Mesenchymal stem cell (in vitro differentiated cells and primary cell): ENCODE measurements at regions not wholly inside any gene's neighbourhood (a gene's known extent, or its start where the extent isn't known, plus 50 kb on each side); places are given as distances from the start of the nearest gene placed in this dataset.

Experiments used
- DNase-seq: peaks from one replicate; pipeline ENCODE4 v3.0.0-alpha.2; 2013
- H2AFZ ChIP-seq: one replicate; pipeline ENCODE4 v1.6.1; 2013; ENCODE audit warnings: low read depth, mild to moderate bottlenecking, control low read depth, inconsistent platforms, low read length, moderate library complexity
- H2AK5ac ChIP-seq: 2 replicates; pipeline ENCODE4 v1.6.1; 2013; ENCODE audit warnings: low read length, moderate library complexity, mild to moderate bottlenecking, inconsistent platforms; ENCODE audit not compliant: severe bottlenecking
- H2BK120ac ChIP-seq: one replicate; pipeline ENCODE4 v1.6.1; 2013; ENCODE audit warnings: low read depth, mild to moderate bottlenecking, inconsistent platforms, low read length, moderate library complexity
- H2BK12ac ChIP-seq, 2 experiments: one replicate each; pipeline ENCODE4 v1.6.1; 2013; ENCODE audit warnings: inconsistent platforms in 2 of 2, low read length in 2 of 2, mild to moderate bottlenecking in 2 of 2, moderate library complexity in 2 of 2, control low read depth in 1 of 2
- H2BK15ac ChIP-seq: one replicate; pipeline ENCODE4 v1.6.1; 2013; ENCODE audit warnings: mild to moderate bottlenecking, low read depth, inconsistent platforms; ENCODE audit not compliant: poor library complexity, severe bottlenecking
- H2BK5ac ChIP-seq: 2 replicates; pipeline ENCODE4 v1.6.1; 2013; ENCODE audit warnings: low read depth, mild to moderate bottlenecking, low read length, control low read depth, inconsistent platforms; ENCODE audit not compliant: poor library complexity, severe bottlenecking
- H3K14ac ChIP-seq, 2 experiments: one replicate each; pipeline ENCODE4 v1.6.1; 2013; ENCODE audit warnings: inconsistent platforms in 2 of 2, low read length in 2 of 2, control low read depth in 1 of 2, mild to moderate bottlenecking in 1 of 2, moderate library complexity in 1 of 2
- H3K18ac ChIP-seq, 2 experiments: one replicate each; pipeline ENCODE4 v1.6.1; 2013; ENCODE audit warnings: inconsistent platforms in 2 of 2, low read length in 2 of 2, control low read depth in 1 of 2, low read depth in 1 of 2, mild to moderate bottlenecking in 1 of 2
- H3K23ac ChIP-seq, 2 experiments: one replicate each; pipeline ENCODE4 v1.6.1; 2013; ENCODE audit warnings: inconsistent platforms in 2 of 2, low read length in 2 of 2, mild to moderate bottlenecking in 2 of 2, moderate library complexity in 2 of 2, control low read depth in 1 of 2
- H3K27ac ChIP-seq: 2 replicates; pipeline ENCODE4 v1.5.1; 2013; ENCODE audit warnings: mild to moderate bottlenecking, moderate library complexity, low read length, control low read depth, inconsistent platforms; ENCODE audit not compliant: poor library complexity, severe bottlenecking
- H3K27me3 ChIP-seq, 2 experiments: 2 replicates each; pipeline versions ENCODE4 v1.6.1 to v1.7.0; 2013; ENCODE audit warnings: low read length in 2 of 2, mild to moderate bottlenecking in 2 of 2, moderate library complexity in 2 of 2, control low read depth in 1 of 2, inconsistent platforms in 1 of 2; ENCODE audit not compliant: control insufficient read depth in 1 of 2, insufficient read depth in 1 of 2
- H3K36me3 ChIP-seq, 2 experiments: 2 replicates each; pipeline versions ENCODE4 v1.6.1 to v1.7.0; 2013; ENCODE audit warnings: low read length in 2 of 2, control low read depth in 1 of 2, inconsistent platforms in 1 of 2, low read depth in 1 of 2, mild to moderate bottlenecking in 1 of 2; ENCODE audit not compliant: insufficient read depth in 2 of 2, control insufficient read depth in 1 of 2
- H3K4ac ChIP-seq, 2 experiments: one replicate each; pipeline ENCODE4 v1.6.1; 2013; ENCODE audit warnings: inconsistent platforms in 2 of 2, low read length in 2 of 2, mild to moderate bottlenecking in 2 of 2, moderate library complexity in 2 of 2, control low read depth in 1 of 2, low read depth in 1 of 2
- H3K4me1 ChIP-seq: 2 replicates; pipeline ENCODE4 v1.6.1; 2013; ENCODE audit warnings: low read depth, low read length, control low read depth; ENCODE audit not compliant: control insufficient read depth, insufficient read depth
- H3K4me2 ChIP-seq: 2 replicates; pipeline ENCODE4 v1.6.1; 2013; ENCODE audit warnings: low read length, mild to moderate bottlenecking, inconsistent platforms; ENCODE audit not compliant: poor library complexity, severe bottlenecking
- H3K4me3 ChIP-seq, 2 experiments: 2 replicates each; pipeline versions ENCODE4 v1.5.1 to v1.7.0; 2013; ENCODE audit warnings: low read length in 2 of 2, mild to moderate bottlenecking in 2 of 2, control low read depth in 1 of 2, low read depth in 1 of 2; ENCODE audit not compliant: insufficient read depth in 1 of 2
- H3K79me1 ChIP-seq: replicated peaks from 2 replicates; pipeline ENCODE4 v1.6.1; 2013; ENCODE audit warnings: mild to moderate bottlenecking, control low read depth, low read length, inconsistent platforms; ENCODE audit not compliant: poor library complexity, severe bottlenecking
- H3K9ac ChIP-seq: 2 replicates; pipeline ENCODE4 v1.7.0; 2013; ENCODE audit warnings: mild to moderate bottlenecking, low read length, moderate library complexity
- H3K9me3 ChIP-seq: 2 replicates; pipeline ENCODE4 v1.7.0; 2013; ENCODE audit warnings: mild to moderate bottlenecking, low read length; ENCODE audit not compliant: control insufficient read depth
- H4K8ac ChIP-seq: one replicate; pipeline ENCODE4 v1.6.1; 2013; ENCODE audit warnings: inconsistent platforms, mild to moderate bottlenecking, low read length, moderate library complexity
- H4K91ac ChIP-seq: one replicate; pipeline ENCODE4 v1.6.1; 2013; ENCODE audit warnings: mild to moderate bottlenecking, low read length, inconsistent platforms
- WGBS: methylation state at CpG from one replicate; pipeline ENCODE4 v1.1.7; 2013; ENCODE audit warnings: mixed read lengths; 5-methylcytosine and 5-hydroxymethylcytosine counted together

DNA sequence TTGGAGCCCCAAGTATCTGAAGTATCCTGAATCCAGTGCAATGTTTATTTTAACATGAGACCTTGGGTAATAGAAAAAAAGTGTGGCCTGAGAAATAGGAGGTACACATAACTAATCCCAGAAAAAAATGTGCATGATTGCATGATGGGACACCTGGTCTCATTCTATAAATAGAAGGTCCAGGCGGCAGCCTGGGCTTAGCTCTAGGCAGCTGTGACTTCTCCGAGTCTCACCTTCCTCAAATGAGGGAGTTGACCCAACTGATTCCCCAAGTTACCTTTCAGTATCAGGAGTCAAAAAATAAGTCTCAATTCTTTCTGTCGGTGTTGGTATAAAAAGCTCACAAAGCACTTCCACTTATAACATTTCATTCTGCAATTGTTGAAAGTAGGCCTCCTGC lies 65.9 kb upstream of the CCDC190 start:
- WGBS: 97% methylated on average over 3 of the region's 3 CpGs
- Histone ChIP-seq H3K4me2 (no peak overlapping the region), H4K8ac (no peak overlapping the region)

GRCh38 chr1:162924179-162924578 lies 63.2 kb upstream of the CCDC190 start:
- H3K4me2 ChIP-seq: no peak overlapping the region
- H2AFZ ChIP-seq: no peak overlapping the region
- no peak overlapping the region for H4K8ac ChIP-seq
- no peaks in the 10 kb centered on the region for H3K79me1 ChIP-seq
- no peak overlapping the region for H3K23ac ChIP-seq
- no peak overlapping the region for H3K4me3 ChIP-seq
- H3K27ac ChIP-seq: no peak overlapping the region
- no peaks in the 10 kb centered on the region for H3K27me3 ChIP-seq
- H2BK120ac ChIP-seq: no peak overlapping the region
- no CpG with 5 or more reads among the region's 2 CpGs for WGBS
- H2BK15ac ChIP-seq: no peak overlapping the region
- H2BK5ac ChIP-seq: no peak overlapping the region
- H3K4me1 ChIP-seq: no peaks in the 10 kb centered on the region
- no peak overlapping the region for H4K91ac ChIP-seq
- no peaks in the 10 kb centered on the region for H3K9me3 ChIP-seq
- H2AK5ac ChIP-seq: no peak overlapping the region
- H3K9ac ChIP-seq: no peak overlapping the region
- DNase-seq: no peak
- no peak overlapping the region for H3K4ac ChIP-seq
- H2BK12ac ChIP-seq: no peak overlapping the region
- no peak overlapping the region for H3K18ac ChIP-seq
- no peak overlapping the region for H3K14ac ChIP-seq
- no peaks in the 10 kb centered on the region for H3K36me3 ChIP-seq

More for the DNA sequence above, 65.9 kb upstream of the CCDC190 start:
- Histone ChIP-seq H4K91ac (no peak overlapping the region), H3K14ac (no peak overlapping the region), H3K23ac (no peak overlapping the region), H2BK15ac (no peak overlapping the region), H3K27ac (no peak overlapping the region), H2BK12ac (no peak overlapping the region), H3K36me3 (no peaks in the 10 kb centered on the region), H2AK5ac (no peak overlapping the region), H3K9me3 (no peaks in the 10 kb centered on the region), H3K4me1 (no peaks in the 10 kb centered on the region), H2BK120ac (no peak overlapping the region), H2BK5ac (no peak overlapping the region), H3K4ac (no peak overlapping the region), H3K4me3 (no peak overlapping the region), H3K79me1 (no peaks in the 10 kb centered on the region), H3K27me3 (no peaks in the 10 kb centered on the region), H2AFZ (no peak overlapping the region), H3K18ac (no peak overlapping the region), H3K9ac (no peak overlapping the region)
- no peak for DNase-seq

- H3K36me3 ChIP-seq: no peaks in the 10 kb centered on the region
- H2BK15ac ChIP-seq: no peak overlapping the region
- H2BK120ac ChIP-seq: no peak overlapping the region
- H3K18ac ChIP-seq: no peak overlapping the region
- no peak overlapping the region for H3K4me2 ChIP-seq
- peak overlapping the region; percentile 19 for H3K9ac ChIP-seq
- no peak for DNase-seq
- no peak overlapping the region for H3K14ac ChIP-seq
- no peak overlapping the region for H2BK5ac ChIP-seq
- no peak overlapping the region for H3K4me3 ChIP-seq
- no peak overlapping the region for H3K4ac ChIP-seq
- no peak overlapping the region for H3K27ac ChIP-seq
- H3K79me1 ChIP-seq: no peaks in the 10 kb centered on the region
- H2BK12ac ChIP-seq: no peak overlapping the region
- H4K91ac ChIP-seq: no peak overlapping the region
- no peak overlapping the region for H2AFZ ChIP-seq
- no peaks in the 10 kb centered on the region for H3K9me3 ChIP-seq
- H4K8ac ChIP-seq: no peak overlapping the region
- H3K23ac ChIP-seq: no peak overlapping the region
- H2AK5ac ChIP-seq: no peak overlapping the region
- no peaks in the 10 kb centered on the region for H3K27me3 ChIP-seq
- H3K4me1 ChIP-seq: no peaks in the 10 kb centered on the region
- 82% methylated on average over 1 of the region's 2 CpGs for WGBS
Measured at GRCh38 chr1:162922201-162922600, 61.2 kb upstream of the CCDC190 start.

DNA sequence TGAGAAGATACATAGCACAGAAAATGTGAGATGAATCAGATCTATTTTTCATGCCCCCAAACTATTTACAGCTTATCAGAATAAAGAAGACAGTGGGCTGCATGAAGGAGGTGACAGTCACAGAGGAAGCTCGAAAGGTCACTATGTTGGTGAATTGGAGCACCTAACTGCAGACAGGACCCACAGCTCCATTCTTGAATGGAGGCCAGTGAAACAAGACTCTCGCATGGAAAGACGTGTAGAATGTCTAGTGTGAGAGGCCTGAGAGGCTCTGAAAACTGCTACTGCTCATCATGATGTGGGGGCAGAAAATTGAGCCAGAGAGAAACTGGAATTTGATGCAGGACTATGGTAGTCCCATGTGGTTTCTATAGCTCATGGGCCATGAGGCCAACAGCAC lies 60.3 kb upstream of the CCDC190 start:
- H3K18ac ChIP-seq: no peak overlapping the region

More for the DNA sequence above, 60.3 kb upstream of the CCDC190 start:
- Histone ChIP-seq H3K4me2 (no peak overlapping the region), H3K4me1 (no peaks in the 10 kb centered on the region), H3K9ac (no peak overlapping the region), H2BK5ac (no peak overlapping the region), H3K27me3 (no peaks in the 10 kb centered on the region), H2AFZ (no peak overlapping the region), H2BK120ac (no peak overlapping the region), H3K4ac (no peak overlapping the region), H4K8ac (no peak overlapping the region), H3K27ac (no peak overlapping the region), H3K23ac (no peak overlapping the region), H2AK5ac (peak overlapping the region; percentile 31), H2BK12ac (no peak overlapping the region), H3K79me1 (no peaks in the 10 kb centered on the region), H2BK15ac (no peak overlapping the region), H4K91ac (no peak overlapping the region), H3K9me3 (no peaks in the 10 kb centered on the region), H3K14ac (no peak overlapping the region), H3K36me3 (no peaks in the 10 kb centered on the region), H3K4me3 (no peak overlapping the region)
- no peak for DNase-seq
- 93% methylated on average over 3 of the region's 3 CpGs for WGBS
